Adrenal gland (tissue), 5 donors: ENCODE measurements at regions not wholly inside any gene's neighbourhood (a gene's known extent, or its start where the extent isn't known, plus 50 kb on each side); places are given as distances from the start of the nearest gene placed in this dataset.

Experiments used
- CTCF ChIP-seq, 6 experiments: fragments of 450-650 bp in 4 of 6; fragments of 200-600 bp in 2 of 6; sonication (generic) in 1 of 6; IDR thresholded peaks; 1 replicate in 5 of 6; 2 replicates in 1 of 6; pipeline versions ENCODE4 v1.5.1 to v1.8.0; 2016 to 2021; ENCODE audit warnings: antibody characterized with exemption in 6 of 6, mild to moderate bottlenecking in 2 of 6, moderate library complexity in 1 of 6
- POLR2A ChIP-seq, 2 donors: fragments of 450-650 bp; IDR thresholded peaks; one replicate each; pipeline ENCODE4 v1.6.1; 2017; ENCODE audit warnings: antibody characterized with exemption in 2 of 2, mild to moderate bottlenecking in 2 of 2, moderate library complexity in 1 of 2
- donor health status: DM: no; HTN: no; CAD: no.

- TF ChIP-seq CTCF (IDR thresholded peaks at IDR 0.05): no peak
- TF ChIP-seq POLR2A (IDR thresholded peaks at IDR 0.05): no peak
These were observed 76.6 kb downstream of the CYTL1 start for GRCh38 chr4:4942658-4943057.
